SK-N-SH treated with all-trans-retinoic acid at 6 μM for 48 hours (cell line): ENCODE measurements at regions not wholly inside any gene's neighbourhood (a gene's known extent, or its start where the extent isn't known, plus 50 kb on each side); places are given as distances from the start of the nearest gene placed in this dataset.

Experiments used
- ATAC-seq: fragments of 200-7000 bp; cut with Tn5 transposase; 3 replicates; pipeline ENCODE4 v1.9.1; 2020; ENCODE audit warnings: mild to moderate bottlenecking, moderate library complexity
- ARNTL ChIP-seq: fragments of 450-650 bp; formaldehyde crosslinking; IDR thresholded peaks from 2 replicates; pipeline ENCODE4 v1.5.0; 2020; ENCODE audit warnings: low read depth, mild to moderate bottlenecking, moderate library complexity, borderline replicate concordance
- BACH2 ChIP-seq: fragments of 250-450 bp; sonication (Bioruptor Pico); IDR thresholded peaks from 2 replicates; pipeline ENCODE4 v1.9.0; 2021; ENCODE audit warnings: mild to moderate bottlenecking, borderline replicate concordance
- CREB5 ChIP-seq: fragments of 250-450 bp; sonication (Bioruptor Pico); IDR thresholded peaks from 2 replicates; pipeline ENCODE4 v1.5.1; 2020; ENCODE audit warnings: low read depth, mild to moderate bottlenecking, moderate library complexity
- CSDC2 ChIP-seq: fragments of 250-450 bp; sonication (Bioruptor Pico); IDR thresholded peaks from 2 replicates; pipeline ENCODE4 v1.5.0; 2020; ENCODE audit warnings: mild to moderate bottlenecking, moderate library complexity
- CSRNP3 ChIP-seq: fragments of 250-450 bp; sonication (Bioruptor Pico); IDR thresholded peaks from 2 replicates; pipeline ENCODE4 v1.5.1; 2021; ENCODE audit warnings: mild to moderate bottlenecking, moderate library complexity
- ESRRG ChIP-seq: fragments of 250-450 bp; sonication (Bioruptor Pico); IDR thresholded peaks from 2 replicates; pipeline ENCODE4 v1.6.1; 2021; ENCODE audit warnings: mild to moderate bottlenecking
- GLIS3 ChIP-seq: fragments of 250-450 bp; sonication (Bioruptor Pico); IDR thresholded peaks from 2 replicates; pipeline ENCODE4 v1.5.0; 2020; ENCODE audit warnings: mild to moderate bottlenecking, moderate library complexity
- ISL1 ChIP-seq: fragments of 250-450 bp; sonication (Bioruptor Pico); IDR thresholded peaks from 2 replicates; pipeline ENCODE4 v2.1.2; 2022; ENCODE audit warnings: mild to moderate bottlenecking, moderate library complexity
- OSR1 ChIP-seq: fragments of 250-450 bp; sonication (Bioruptor Pico); IDR thresholded peaks from 2 replicates; pipeline ENCODE4 v1.8.0; 2022; ENCODE audit warnings: moderate library complexity, mild to moderate bottlenecking, inconsistent platforms
- PATZ1 ChIP-seq: fragments of 250-450 bp; sonication (Bioruptor Pico); IDR thresholded peaks from 2 replicates; pipeline ENCODE4 v1.8.0; 2020; ENCODE audit warnings: mild to moderate bottlenecking, moderate library complexity, borderline replicate concordance
- POU6F1 ChIP-seq: fragments of 250-450 bp; sonication (Bioruptor Pico); IDR thresholded peaks from 2 replicates; pipeline ENCODE4 v1.8.0; 2021; ENCODE audit warnings: low read depth, mild to moderate bottlenecking, moderate library complexity, borderline replicate concordance
- PPARA ChIP-seq: fragments of 250-450 bp; sonication (Bioruptor Pico); IDR thresholded peaks from 2 replicates; pipeline ENCODE4 v1.5.0; 2020; ENCODE audit warnings: mild to moderate bottlenecking, borderline replicate concordance
- RARB ChIP-seq: fragments of 250-450 bp; sonication (Bioruptor Pico); IDR thresholded peaks from 2 replicates; pipeline ENCODE4 v1.8.0; 2021; ENCODE audit warnings: mild to moderate bottlenecking, moderate library complexity
- SNAI2 ChIP-seq: fragments of 250-450 bp; sonication (Bioruptor Pico); IDR thresholded peaks from 2 replicates; pipeline ENCODE4 v1.5.0; 2020; ENCODE audit warnings: mild to moderate bottlenecking, moderate library complexity
- TCF4 ChIP-seq: fragments of 250-450 bp; sonication (Bioruptor Pico); IDR thresholded peaks from 2 replicates; pipeline ENCODE4 v1.8.0; 2021; ENCODE audit warnings: mild to moderate bottlenecking, moderate library complexity, borderline replicate concordance
- TOX ChIP-seq: fragments of 250-450 bp; sonication (Bioruptor Pico); IDR thresholded peaks from 2 replicates; pipeline ENCODE4 v1.8.0; 2021; ENCODE audit warnings: mild to moderate bottlenecking, moderate library complexity, borderline replicate concordance
- ZC3H10 ChIP-seq: fragments of 250-450 bp; sonication (Bioruptor Pico); IDR thresholded peaks from 2 replicates; pipeline ENCODE4 v1.5.1; 2021; ENCODE audit warnings: mild to moderate bottlenecking, moderate library complexity
- ZFP30 ChIP-seq: fragments of 450-650 bp; formaldehyde crosslinking; IDR thresholded peaks from 2 replicates; pipeline ENCODE4 v1.5.0; 2022; ENCODE audit warnings: mild to moderate bottlenecking, moderate library complexity
- ZNF565 ChIP-seq: fragments of 450-650 bp; formaldehyde crosslinking; conservative IDR thresholded peaks from 2 replicates; pipeline ENCODE4 v1.5.0; 2020; ENCODE audit warnings: low read depth, mild to moderate bottlenecking, moderate library complexity
- ZNF70 ChIP-seq: fragments of 450-650 bp; formaldehyde crosslinking; IDR thresholded peaks from 2 replicates; pipeline ENCODE4 v1.5.0; 2020; ENCODE audit warnings: mild to moderate bottlenecking, moderate library complexity
- ZNF8 ChIP-seq: fragments of 450-650 bp; formaldehyde crosslinking; IDR thresholded peaks from 2 replicates; pipeline ENCODE4 v1.5.0; 2020; ENCODE audit warnings: mild to moderate bottlenecking, moderate library complexity

GRCh38 chr12:114201794-114202193, 204.2 kb downstream of the TBX5 start (continued):
- TF ChIP-seq PATZ1 (CRISPR knock-in tag) (no peak), ZNF8 (CRISPR knock-in tag) (no peak), CREB5 (CRISPR knock-in tag) (no peak)

- no peak for TF ChIP-seq CSRNP3 (CRISPR knock-in tag)
- no peak for TF ChIP-seq POU6F1 (CRISPR knock-in tag)
- no peak for TF ChIP-seq ZNF70 (CRISPR knock-in tag)
- TF ChIP-seq PPARA (CRISPR knock-in tag): no peak
- no peak for TF ChIP-seq TOX (CRISPR knock-in tag)
- TF ChIP-seq BACH2 (CRISPR knock-in tag): no peak
- TF ChIP-seq ESRRG (CRISPR knock-in tag): no peak
- no peak for TF ChIP-seq ZC3H10 (CRISPR knock-in tag)
- TF ChIP-seq ZNF8 (CRISPR knock-in tag): no peak
- TF ChIP-seq OSR1 (CRISPR knock-in tag): no peak
- no peak for TF ChIP-seq TCF4
- no peak for TF ChIP-seq ZFP30 (CRISPR knock-in tag)
- TF ChIP-seq ISL1 (CRISPR knock-in tag): no peak
- TF ChIP-seq ZNF565 (CRISPR knock-in tag): no peak
- TF ChIP-seq RARB: no peak
- TF ChIP-seq GLIS3: no peak
- TF ChIP-seq PATZ1 (CRISPR knock-in tag): no peak
- no peak for TF ChIP-seq SNAI2 (CRISPR knock-in tag)
- no peak for TF ChIP-seq CREB5 (CRISPR knock-in tag)
- no peak for TF ChIP-seq CSDC2
- no peak for ATAC-seq
These were observed 211.0 kb downstream of the TBX5 start for GRCh38 chr12:114194956-114195355.

GRCh38 chr12:114194066-114194465, 211.9 kb downstream of the TBX5 start:
- no peak for ATAC-seq
- TF ChIP-seq CREB5 (CRISPR knock-in tag) (no peak), CSDC2 (no peak), ISL1 (CRISPR knock-in tag) (no peak), ZFP30 (CRISPR knock-in tag) (no peak), ZNF8 (CRISPR knock-in tag) (no peak), CSRNP3 (CRISPR knock-in tag) (no peak), ZNF70 (CRISPR knock-in tag) (no peak), ZNF565 (CRISPR knock-in tag) (no peak), RARB (no peak), BACH2 (CRISPR knock-in tag) (no peak), ARNTL (no peak), ZC3H10 (CRISPR knock-in tag) (no peak), SNAI2 (CRISPR knock-in tag) (no peak), PATZ1 (CRISPR knock-in tag) (no peak)
